Central memory CD8-positive, alpha-beta T cell (primary cell): ENCODE measurements at regions not wholly inside any gene's neighbourhood (a gene's known extent, or its start where the extent isn't known, plus 50 kb on each side); places are given as distances from the start of the nearest gene placed in this dataset.

Experiments used
- ATAC-seq: fragments of 150-1000 bp; cut with Tn5 transposase; replicated peaks from 2 replicates; pipeline ENCODE4 v1.10.0; 2022; ENCODE audit warnings: mild to moderate bottlenecking, moderate FRiP score, moderate number of reproducible peaks; ENCODE audit not compliant: poor library complexity, severe bottlenecking; ENCODE audit errors: extremely low read depth
- DNase-seq, 2 donors: peaks; one replicate each; pipeline ENCODE4 v3.0.0; 2021; ENCODE audit warnings: low spot score in 2 of 2
- H3K27ac Mint-ChIP-seq: one replicate; pipeline ENCODE4 v1.8.0; 2022; ENCODE audit warnings: low read depth, mild to moderate bottlenecking, moderate library complexity, mixed read lengths
- H3K27me3 Mint-ChIP-seq: one replicate; pipeline ENCODE4 v1.8.0; 2022; ENCODE audit warnings: mixed read lengths
- H3K36me3 Mint-ChIP-seq: one replicate; pipeline ENCODE4 v1.8.0; 2022; ENCODE audit warnings: mild to moderate bottlenecking, moderate library complexity, mixed read lengths; ENCODE audit not compliant: insufficient read depth
- H3K4me1 Mint-ChIP-seq: one replicate; pipeline ENCODE4 v1.8.0; 2022; ENCODE audit warnings: mixed read lengths
- H3K4me3 Mint-ChIP-seq: one replicate; pipeline ENCODE4 v1.8.0; 2022; ENCODE audit warnings: mild to moderate bottlenecking, moderate library complexity, mixed read lengths
- H3K9me3 Mint-ChIP-seq: one replicate; pipeline ENCODE4 v1.8.0; 2022; ENCODE audit warnings: mixed read lengths

DNA sequence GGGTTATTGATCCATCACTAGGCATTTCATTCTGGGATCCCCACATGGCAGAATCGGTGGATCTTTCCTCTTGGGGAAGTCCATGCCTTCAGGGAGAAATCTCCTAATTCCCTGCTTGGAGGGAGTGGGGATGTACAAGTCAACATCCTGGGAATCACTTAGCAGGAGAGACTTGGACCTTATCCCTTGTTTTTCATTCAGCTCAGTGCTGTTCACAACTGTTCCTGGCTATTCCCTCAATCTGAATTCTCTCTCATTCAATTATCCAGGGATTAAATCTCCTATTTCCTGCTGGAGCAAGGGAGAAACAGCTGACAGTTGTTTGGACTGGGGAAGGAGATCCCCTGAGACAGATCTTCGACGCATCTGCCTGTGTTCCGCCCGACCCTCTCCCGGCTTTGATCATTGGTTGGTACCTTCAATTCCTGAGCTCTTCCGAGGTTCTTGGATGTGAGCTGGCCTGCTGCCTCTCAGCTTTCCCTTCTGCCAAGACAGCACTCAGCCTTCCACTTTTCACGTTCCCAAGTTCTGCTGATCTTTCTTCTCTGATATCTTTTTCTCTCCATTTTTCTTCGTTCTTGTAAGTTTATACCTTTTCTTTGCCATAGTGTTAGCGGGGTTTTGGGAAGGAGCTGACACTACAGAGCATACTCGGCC lies 115.4 kb upstream of the GNAO1 start:
- Mint-ChIP-seq H3K36me3 (peaks cover 2% of the 10 kb centered on the region), H3K4me1 (no peaks in the 10 kb centered on the region), H3K27me3 (peaks cover 30% of the 10 kb centered on the region), H3K9me3 (no peaks in the 10 kb centered on the region), H3K27ac (no peak overlapping the region), H3K4me3 (no peak overlapping the region)
- ATAC-seq (no peak), DNase-seq (no peak)

DNA sequence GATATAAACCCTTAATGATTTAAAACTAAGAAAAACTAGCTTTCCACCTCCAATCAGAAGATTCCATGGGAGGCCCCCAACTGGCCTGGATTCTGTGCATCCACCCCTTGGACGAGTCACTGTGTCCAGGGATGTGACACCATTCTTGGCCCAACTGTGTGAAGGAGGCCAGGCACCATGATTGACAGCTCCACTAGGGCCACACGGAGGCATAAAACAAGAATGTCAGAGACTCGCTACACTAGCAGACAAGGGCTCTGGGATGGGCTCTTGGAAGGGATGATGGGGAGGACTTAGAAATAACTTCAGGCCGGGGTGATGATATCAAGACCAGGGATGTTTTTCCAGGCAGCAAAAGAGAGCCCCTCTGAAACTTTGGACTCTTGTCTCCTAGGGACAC lies 117.8 kb upstream of the GNAO1 start:
- DNase-seq (no peak), ATAC-seq (no peak)
- Mint-ChIP-seq H3K4me3 (no peak overlapping the region), H3K27me3 (peaks cover 32% of the 10 kb centered on the region), H3K9me3 (no peaks in the 10 kb centered on the region), H3K4me1 (no peaks in the 10 kb centered on the region), H3K36me3 (no peaks in the 10 kb centered on the region), H3K27ac (no peak overlapping the region)

DNA sequence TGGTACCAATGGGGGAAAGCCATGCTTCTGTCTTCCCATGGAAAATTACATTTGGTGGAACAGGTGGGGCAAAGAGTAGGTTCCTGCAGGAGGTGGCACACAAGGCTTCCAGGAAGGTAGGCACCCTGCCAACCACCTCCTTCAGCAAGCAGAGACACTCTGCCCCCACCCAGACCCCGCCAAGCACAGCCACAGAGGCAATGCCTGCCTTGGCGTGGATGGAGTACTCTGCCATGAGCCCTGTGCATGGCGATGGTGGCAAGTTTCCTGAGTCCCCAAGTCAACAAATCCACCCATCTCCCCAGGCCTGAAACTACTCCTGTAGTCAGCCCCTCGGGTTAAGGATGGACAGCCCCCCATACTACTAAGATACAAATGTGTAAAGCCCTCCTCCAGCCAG lies 119.2 kb upstream of the GNAO1 start:
- Mint-ChIP-seq H3K27ac (no peak overlapping the region), H3K9me3 (no peaks in the 10 kb centered on the region), H3K36me3 (no peaks in the 10 kb centered on the region), H3K4me1 (no peaks in the 10 kb centered on the region), H3K27me3 (peaks cover 32% of the 10 kb centered on the region), H3K4me3 (no peak overlapping the region)
- DNase-seq, result no peak
- no peak for ATAC-seq

DNA sequence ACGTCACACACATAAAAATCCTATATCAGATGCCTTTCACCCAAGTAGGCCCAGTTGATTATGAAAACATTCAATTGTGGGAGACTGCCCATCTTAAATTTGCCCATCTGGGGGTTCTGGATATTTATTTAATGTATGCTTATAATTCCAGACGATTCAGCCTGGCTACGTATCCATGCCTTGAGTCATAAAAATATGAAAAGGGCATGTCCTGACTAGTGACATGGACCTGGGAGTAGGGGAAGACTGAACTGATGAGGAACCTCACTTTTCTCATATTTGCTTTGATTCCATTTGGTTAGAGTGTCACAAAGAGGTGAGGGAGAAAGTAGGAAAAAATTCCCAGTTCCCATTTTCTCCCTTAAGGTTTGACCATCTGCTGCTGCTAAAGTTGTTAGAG lies 122.5 kb upstream of the GNAO1 start:
- no peaks in the 10 kb centered on the region for H3K9me3 Mint-ChIP-seq
- no peak for ATAC-seq

DNA sequence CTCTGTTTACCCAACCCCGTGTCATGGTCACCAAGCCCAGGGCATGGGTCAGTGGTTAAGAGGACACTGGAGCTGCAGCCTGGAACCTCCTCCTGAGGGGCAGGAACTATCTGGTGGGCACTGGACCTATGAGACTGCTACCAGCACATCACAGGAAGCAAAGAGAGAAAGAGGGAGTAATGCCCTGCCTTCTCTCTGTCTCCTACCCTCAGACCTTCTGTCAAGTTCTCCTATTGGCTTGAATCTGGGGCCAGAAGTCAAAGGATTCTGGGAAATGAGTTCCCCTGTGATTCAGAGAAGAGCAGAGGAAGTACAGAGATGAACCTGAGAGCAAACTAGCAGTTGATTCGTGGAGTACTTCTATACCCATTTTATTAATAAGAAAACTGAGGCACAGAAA lies 123.0 kb upstream of the GNAO1 start:
- H3K4me1 Mint-ChIP-seq, result no peaks in the 10 kb centered on the region
- H3K9me3 Mint-ChIP-seq, result no peaks in the 10 kb centered on the region
- no peak overlapping the region for H3K4me3 Mint-ChIP-seq
- ATAC-seq (no peak), DNase-seq (no peak)
- H3K27ac Mint-ChIP-seq, result no peak overlapping the region
- H3K36me3 Mint-ChIP-seq, result no peaks in the 10 kb centered on the region
- H3K27me3 Mint-ChIP-seq, result peaks cover 21% of the 10 kb centered on the region

More for the DNA sequence above, 122.5 kb upstream of the GNAO1 start:
- Mint-ChIP-seq H3K27me3 (peaks cover 21% of the 10 kb centered on the region), H3K4me1 (no peaks in the 10 kb centered on the region), H3K36me3 (no peaks in the 10 kb centered on the region), H3K4me3 (no peak overlapping the region), H3K27ac (no peak overlapping the region)
- DNase-seq, result no peak

DNA sequence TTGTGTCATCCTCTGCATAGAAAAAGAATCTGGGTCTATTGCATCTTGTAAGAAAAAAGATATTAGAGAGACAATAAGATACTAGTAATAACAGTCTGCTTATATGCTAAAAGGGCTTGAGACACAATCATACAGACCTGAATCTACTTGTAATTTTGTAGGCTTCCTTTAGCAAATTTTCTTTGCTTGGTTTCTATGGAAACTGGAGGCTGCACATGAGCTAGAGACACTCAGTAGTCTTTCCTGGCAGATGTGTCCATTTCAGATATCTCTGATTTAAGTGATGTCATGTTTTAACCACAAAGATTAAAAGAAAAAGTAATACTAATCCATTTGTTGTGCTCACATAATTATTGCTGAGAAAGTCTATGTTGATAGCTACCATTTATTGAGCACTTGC lies 123.9 kb upstream of the GNAO1 start:
- H3K4me1 Mint-ChIP-seq, result no peaks in the 10 kb centered on the region
- no peak overlapping the region for H3K27ac Mint-ChIP-seq
- DNase-seq (no peak), ATAC-seq (no peak)
- no peaks in the 10 kb centered on the region for H3K9me3 Mint-ChIP-seq
- H3K36me3 Mint-ChIP-seq, result no peaks in the 10 kb centered on the region
- peaks cover 12% of the 10 kb centered on the region for H3K27me3 Mint-ChIP-seq
- no peak overlapping the region for H3K4me3 Mint-ChIP-seq

DNA sequence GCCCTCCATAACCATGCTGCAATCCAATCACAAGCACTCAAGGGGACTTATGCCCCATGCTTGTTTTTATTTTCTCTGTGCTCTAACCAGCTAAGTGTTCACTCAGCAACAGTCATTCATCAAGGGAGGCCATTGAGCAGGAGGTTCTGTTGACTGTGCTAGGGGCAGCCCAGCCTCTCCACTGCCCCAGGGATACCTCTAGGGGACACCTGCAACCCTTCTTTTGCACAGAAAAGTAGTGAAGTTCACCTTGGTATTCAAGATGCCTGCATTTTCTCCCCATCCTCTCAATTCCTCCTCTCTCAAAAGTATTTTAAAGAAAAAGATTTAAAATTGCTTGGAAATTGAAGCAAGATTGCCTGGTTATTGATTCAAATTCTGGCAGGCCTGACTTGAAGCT lies 124.7 kb upstream of the GNAO1 start:
- no peaks in the 10 kb centered on the region for H3K9me3 Mint-ChIP-seq
- no peak for ATAC-seq
- no peak for DNase-seq
- H3K27me3 Mint-ChIP-seq, result peaks cover 9% of the 10 kb centered on the region
- H3K4me1 Mint-ChIP-seq, result no peaks in the 10 kb centered on the region
- no peak overlapping the region for H3K27ac Mint-ChIP-seq
- no peaks in the 10 kb centered on the region for H3K36me3 Mint-ChIP-seq
- H3K4me3 Mint-ChIP-seq, result no peak overlapping the region

DNA sequence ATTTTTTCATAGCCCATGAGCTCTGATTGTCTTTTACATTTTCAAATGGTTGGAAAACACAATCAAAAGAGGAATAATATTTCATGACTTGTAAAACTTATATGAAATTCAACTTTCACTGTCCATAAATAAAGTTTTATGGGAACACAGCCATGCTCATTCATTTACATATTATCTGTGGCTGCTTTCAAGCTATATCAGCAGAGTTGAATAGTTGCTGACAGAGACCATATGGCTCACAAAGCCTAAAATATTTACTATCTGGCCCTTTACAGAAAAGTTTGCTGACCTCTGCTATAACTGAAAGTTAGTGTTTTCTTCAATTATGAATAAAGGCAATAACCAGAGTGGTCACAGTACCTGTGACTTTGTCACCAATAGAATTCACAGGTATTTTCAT lies 128.2 kb upstream of the GNAO1 start:
- no peaks in the 10 kb centered on the region for H3K9me3 Mint-ChIP-seq
- ATAC-seq, result no peak
- no peak overlapping the region for H3K27ac Mint-ChIP-seq
- H3K36me3 Mint-ChIP-seq, result no peaks in the 10 kb centered on the region
- no peaks in the 10 kb centered on the region for H3K27me3 Mint-ChIP-seq
- H3K4me3 Mint-ChIP-seq, result no peak overlapping the region
- no peak for DNase-seq
- H3K4me1 Mint-ChIP-seq, result no peaks in the 10 kb centered on the region

DNA sequence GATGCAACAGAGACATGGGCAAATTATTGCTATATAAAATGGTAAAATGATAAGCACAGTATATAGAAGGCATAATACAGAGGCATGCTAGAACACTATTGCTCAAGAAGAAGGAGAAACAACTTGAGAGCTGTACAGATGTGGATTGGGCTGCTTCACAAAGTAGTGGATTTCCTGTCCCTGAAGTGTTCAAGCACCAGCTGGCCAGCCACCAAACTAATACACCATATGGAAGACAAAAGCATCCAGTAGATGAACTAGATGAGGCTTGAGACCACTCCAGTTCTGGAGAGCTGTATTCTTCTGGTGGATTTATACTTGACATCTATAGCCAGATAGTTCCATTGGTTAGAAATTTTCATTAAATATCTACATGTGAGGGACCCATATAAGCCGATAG lies 134.1 kb upstream of the GNAO1 start:
- no peak overlapping the region for H3K27ac Mint-ChIP-seq
- H3K36me3 Mint-ChIP-seq, result no peaks in the 10 kb centered on the region
- no peak overlapping the region for H3K4me3 Mint-ChIP-seq
- no peak for DNase-seq
- H3K9me3 Mint-ChIP-seq, result no peaks in the 10 kb centered on the region
- peaks cover 7% of the 10 kb centered on the region for H3K27me3 Mint-ChIP-seq
- ATAC-seq, result no peak
- H3K4me1 Mint-ChIP-seq, result no peaks in the 10 kb centered on the region

DNA sequence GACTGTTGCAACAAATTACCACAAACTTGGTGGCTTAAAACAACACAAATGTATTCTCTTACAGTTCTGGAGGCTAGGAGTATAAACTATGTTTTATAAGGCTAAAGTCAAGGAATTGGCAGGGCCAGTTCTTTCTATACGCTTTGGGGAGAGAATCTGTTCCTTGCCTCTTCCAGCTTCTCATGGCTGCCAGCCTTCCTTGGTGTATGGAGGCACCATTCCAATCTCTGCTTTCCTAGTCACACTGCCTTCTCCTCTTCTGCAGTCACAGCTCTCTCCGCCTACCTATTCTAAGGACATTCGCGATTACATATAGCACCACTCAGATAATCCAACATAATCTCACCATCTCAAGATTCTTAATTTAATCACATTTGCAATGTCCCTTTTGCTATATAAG lies 140.4 kb upstream of the GNAO1 start:
- no peak overlapping the region for H3K4me3 Mint-ChIP-seq
- no peaks in the 10 kb centered on the region for H3K4me1 Mint-ChIP-seq
- H3K9me3 Mint-ChIP-seq, result no peaks in the 10 kb centered on the region
- ATAC-seq (no peak), DNase-seq (no peak)
- no peak overlapping the region for H3K27ac Mint-ChIP-seq
- peaks cover 10% of the 10 kb centered on the region for H3K27me3 Mint-ChIP-seq
- H3K36me3 Mint-ChIP-seq, result no peaks in the 10 kb centered on the region

DNA sequence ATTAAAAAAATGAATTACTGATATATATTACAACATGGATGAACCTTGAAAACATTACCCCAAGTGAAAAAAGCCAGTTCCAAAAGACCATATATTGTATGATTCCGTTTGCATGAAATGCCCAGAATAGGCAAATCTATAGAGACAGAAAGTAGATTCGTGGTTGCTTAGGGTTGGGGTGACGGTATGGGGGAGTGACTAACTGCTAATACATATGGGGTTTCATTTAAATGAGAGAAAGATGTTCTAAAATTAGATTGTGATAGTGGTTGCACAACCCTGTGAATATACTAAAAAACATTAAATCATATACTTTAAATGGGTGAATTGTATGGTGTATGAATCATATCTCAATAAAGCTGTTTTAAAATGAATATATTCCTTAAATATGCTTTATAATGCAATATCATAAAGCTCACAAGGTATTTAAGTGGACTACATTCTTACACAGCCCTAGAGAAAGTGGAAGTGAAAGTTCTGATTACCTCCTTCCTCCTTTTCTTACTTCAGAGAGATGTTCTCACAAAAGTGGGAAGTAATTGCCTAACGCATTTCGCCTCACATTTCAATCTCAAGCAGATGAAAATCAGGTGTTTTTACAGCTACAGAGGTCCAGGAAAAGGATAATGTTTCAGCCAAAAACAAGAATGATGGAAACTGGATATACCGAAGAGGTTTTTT lies 142.7 kb upstream of the GNAO1 start:
- Mint-ChIP-seq H3K27me3 (peaks cover 9% of the 10 kb centered on the region), H3K9me3 (no peaks in the 10 kb centered on the region), H3K36me3 (no peaks in the 10 kb centered on the region), H3K4me3 (no peak overlapping the region), H3K27ac (no peak overlapping the region), H3K4me1 (no peaks in the 10 kb centered on the region)
- ATAC-seq, result no peak
- no peak for DNase-seq

DNA sequence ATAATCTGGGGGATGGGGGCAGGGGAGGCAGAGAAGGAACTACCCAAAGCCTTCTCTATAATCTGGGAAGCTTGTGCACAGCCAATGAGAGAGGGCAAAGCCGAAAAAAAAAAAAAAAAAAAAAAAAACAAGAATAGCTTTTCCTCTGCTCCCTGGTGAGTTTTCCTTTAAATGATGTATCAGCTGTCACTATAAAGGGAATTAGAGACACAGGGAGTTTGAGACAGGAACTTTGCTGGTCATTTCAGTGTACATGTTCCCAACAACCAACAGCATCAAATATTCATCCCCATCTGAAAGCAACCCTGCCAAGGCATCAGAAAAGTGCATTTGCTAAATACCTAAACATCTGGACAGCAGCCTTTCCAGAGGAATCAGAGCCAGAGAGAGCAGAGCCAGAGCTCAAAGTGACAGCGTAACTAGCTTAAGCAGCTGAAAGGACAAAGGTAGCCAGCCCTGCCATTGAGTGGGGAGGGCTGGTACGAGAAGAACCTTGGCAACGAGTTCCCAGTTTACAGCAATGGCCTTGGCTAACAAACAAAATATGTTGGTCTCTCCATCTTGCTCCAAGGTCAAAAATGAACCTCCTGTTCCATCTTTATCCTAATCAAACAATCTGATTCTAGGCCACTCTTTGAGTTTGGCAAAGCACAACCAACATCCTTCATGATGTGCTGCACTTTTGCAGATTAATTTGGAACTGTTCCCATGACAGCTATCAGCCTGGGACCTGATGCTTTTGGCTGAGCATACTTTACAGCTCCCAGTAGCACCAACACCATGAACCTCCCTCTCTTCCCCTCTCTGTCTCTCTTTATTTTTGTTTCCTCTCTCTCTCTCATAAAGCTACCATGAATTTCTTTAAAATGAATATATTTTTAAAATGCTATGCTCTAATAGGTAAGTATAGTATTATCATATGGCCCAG lies 143.7 kb upstream of the GNAO1 start:
- Mint-ChIP-seq H3K36me3 (no peaks in the 10 kb centered on the region), H3K4me3 (no peak overlapping the region), H3K27me3 (peaks cover 9% of the 10 kb centered on the region), H3K27ac (no peak overlapping the region), H3K9me3 (no peaks in the 10 kb centered on the region), H3K4me1 (no peaks in the 10 kb centered on the region)
- ATAC-seq (no peak), DNase-seq (no peak)

DNA sequence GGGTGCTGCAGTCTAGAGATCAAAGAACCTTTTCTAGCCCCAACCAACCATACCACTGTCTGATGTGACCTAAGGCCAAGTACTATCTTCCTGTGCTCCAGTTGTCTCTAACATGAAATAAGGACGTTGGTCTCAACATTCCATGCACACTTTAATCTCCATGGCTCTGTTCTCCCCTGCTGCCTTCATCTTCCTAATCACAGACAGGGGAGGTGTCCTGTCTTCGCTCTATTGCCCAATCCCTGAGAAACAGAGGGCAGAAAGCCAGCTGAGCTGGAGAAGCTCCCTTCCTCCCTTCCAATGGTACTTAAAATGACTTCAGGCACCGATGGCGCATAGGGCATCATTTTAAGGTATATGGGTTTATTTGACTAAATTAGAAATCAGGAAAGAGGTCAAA lies 148.9 kb upstream of the GNAO1 start:
- ATAC-seq, result no peak
- peaks cover 34% of the 10 kb centered on the region for H3K27me3 Mint-ChIP-seq
- H3K9me3 Mint-ChIP-seq, result no peaks in the 10 kb centered on the region
- H3K36me3 Mint-ChIP-seq, result peaks cover 2% of the 10 kb centered on the region
- DNase-seq, result no peak
- no peak overlapping the region for H3K4me3 Mint-ChIP-seq
- no peaks in the 10 kb centered on the region for H3K4me1 Mint-ChIP-seq
- H3K27ac Mint-ChIP-seq, result no peak overlapping the region
